ENCODE measurements at regions not wholly inside any gene's neighbourhood (a gene's known extent, or its start where the extent isn't known, plus 50 kb on each side); places are given as distances from the start of the nearest gene placed in this dataset.

- Histone ChIP-seq H3K4me1 (ENCODE audit: insufficient read depth, low read length) (no peaks in the 10 kb centered on the region), H3K4me3 (ENCODE audit: low read depth in 1 of 2, low read length in 2 of 2) (no peak overlapping the region), H3K79me2 (ENCODE audit: insufficient read depth, low read length) (no peaks in the 10 kb centered on the region), H4K20me1 (ENCODE audit: insufficient read depth, low read length) (no peaks in the 10 kb centered on the region), H3K9me3 (ENCODE audit: insufficient read depth, low read length, severe bottlenecking) (no peaks in the 10 kb centered on the region), H3K36me3 (ENCODE audit: insufficient read depth, low read length) (no peaks in the 10 kb centered on the region), H3K4me2 (ENCODE audit: insufficient read depth, low read length) (no peak overlapping the region), H3K9ac (ENCODE audit: low read depth, low read length) (no peak overlapping the region), H2AFZ (ENCODE audit: low read depth, low read length) (no peak overlapping the region), H3K27ac (ENCODE audit: low read length) (no peak overlapping the region), H3K27me3 (ENCODE audit: insufficient read depth, low read length, poor library complexity) (no peaks in the 10 kb centered on the region)
- ATAC-seq (ENCODE audit: insufficient read depth, low read depth) (no peak), DNase-seq (no peak)
- no peak for TF ChIP-seq EZH2 (IDR thresholded peaks at IDR 0.05; ENCODE audit: borderline replicate concordance, low read depth, low read length, severe bottlenecking)
- TF ChIP-seq CTCF (IDR thresholded peaks at IDR 0.05; ENCODE audit: borderline replicate concordance, extremely low read depth, low read length, poor library complexity, severe bottlenecking), result no peak
Observed at GRCh38 chr4:177937041-177937440, 494.8 kb upstream of the AGA start.

- TF ChIP-seq CTCF (IDR thresholded peaks at IDR 0.05; ENCODE audit: borderline replicate concordance, extremely low read depth, low read length, poor library complexity, severe bottlenecking) (no peak), EZH2 (IDR thresholded peaks at IDR 0.05; ENCODE audit: borderline replicate concordance, low read depth, low read length, severe bottlenecking) (no peak)
- no peak overlapping the region for H3K4me3 ChIP-seq (ENCODE audit: low read depth in 1 of 2, low read length in 2 of 2)
- ATAC-seq (ENCODE audit: insufficient read depth, low read depth), result no peak
Observed at GRCh38 chr4:177938226-177938625, 496.0 kb upstream of the AGA start.

GRCh38 chr4:177945268-177945667, 503.0 kb upstream of the AGA start:
- DNase-seq (no peak), ATAC-seq (ENCODE audit: insufficient read depth, low read depth) (no peak)
- no peak overlapping the region for H3K4me2 ChIP-seq (ENCODE audit: insufficient read depth, low read length)
- no peak overlapping the region for H3K27ac ChIP-seq (ENCODE audit: low read length)
- H4K20me1 ChIP-seq (ENCODE audit: insufficient read depth, low read length), result no peaks in the 10 kb centered on the region
- no peaks in the 10 kb centered on the region for H3K4me1 ChIP-seq (ENCODE audit: insufficient read depth, low read length)
- peaks cover 6% of the 10 kb centered on the region for H3K27me3 ChIP-seq (ENCODE audit: insufficient read depth, low read length, poor library complexity)
- H3K79me2 ChIP-seq (ENCODE audit: insufficient read depth, low read length), result no peaks in the 10 kb centered on the region
- no peak overlapping the region for H3K9ac ChIP-seq (ENCODE audit: low read depth, low read length)
- no peaks in the 10 kb centered on the region for H3K36me3 ChIP-seq (ENCODE audit: insufficient read depth, low read length)
- H3K9me3 ChIP-seq (ENCODE audit: insufficient read depth, low read length, severe bottlenecking), result no peaks in the 10 kb centered on the region
- no peak for TF ChIP-seq EZH2 (IDR thresholded peaks at IDR 0.05; ENCODE audit: borderline replicate concordance, low read depth, low read length, severe bottlenecking)
- no peak overlapping the region for H2AFZ ChIP-seq (ENCODE audit: low read depth, low read length)
- H3K4me3 ChIP-seq (ENCODE audit: low read depth in 1 of 2, low read length in 2 of 2), result no peak overlapping the region

More at GRCh38 chr4:177938226-177938625, 496.0 kb upstream of the AGA start:
- no peaks in the 10 kb centered on the region for H3K27me3 ChIP-seq (ENCODE audit: insufficient read depth, low read length, poor library complexity)
- no peaks in the 10 kb centered on the region for H4K20me1 ChIP-seq (ENCODE audit: insufficient read depth, low read length)
- H2AFZ ChIP-seq (ENCODE audit: low read depth, low read length), result no peak overlapping the region
- H3K4me1 ChIP-seq (ENCODE audit: insufficient read depth, low read length), result no peaks in the 10 kb centered on the region
- H3K9ac ChIP-seq (ENCODE audit: low read depth, low read length), result no peak overlapping the region
- DNase-seq, result no peak
- no peak overlapping the region for H3K27ac ChIP-seq (ENCODE audit: low read length)
- H3K4me2 ChIP-seq (ENCODE audit: insufficient read depth, low read length), result no peak overlapping the region
- H3K36me3 ChIP-seq (ENCODE audit: insufficient read depth, low read length), result no peaks in the 10 kb centered on the region
- no peaks in the 10 kb centered on the region for H3K9me3 ChIP-seq (ENCODE audit: insufficient read depth, low read length, severe bottlenecking)
- H3K79me2 ChIP-seq (ENCODE audit: insufficient read depth, low read length), result no peaks in the 10 kb centered on the region

- no peak overlapping the region for H3K27ac ChIP-seq (ENCODE audit: low read length)
- no peak for DNase-seq
- H4K20me1 ChIP-seq (ENCODE audit: insufficient read depth, low read length), result no peaks in the 10 kb centered on the region
- no peaks in the 10 kb centered on the region for H3K9me3 ChIP-seq (ENCODE audit: insufficient read depth, low read length, severe bottlenecking)
- H3K27me3 ChIP-seq (ENCODE audit: insufficient read depth, low read length, poor library complexity), result peaks cover 6% of the 10 kb centered on the region
- no peak overlapping the region for H3K9ac ChIP-seq (ENCODE audit: low read depth, low read length)
- ATAC-seq (ENCODE audit: insufficient read depth, low read depth), result no peak
- H3K4me1 ChIP-seq (ENCODE audit: insufficient read depth, low read length), result no peaks in the 10 kb centered on the region
- no peak overlapping the region for H3K4me2 ChIP-seq (ENCODE audit: insufficient read depth, low read length)
- H3K79me2 ChIP-seq (ENCODE audit: insufficient read depth, low read length), result no peaks in the 10 kb centered on the region
- H3K36me3 ChIP-seq (ENCODE audit: insufficient read depth, low read length), result no peaks in the 10 kb centered on the region
- H3K4me3 ChIP-seq (ENCODE audit: low read depth in 1 of 2, low read length in 2 of 2), result no peak overlapping the region
- TF ChIP-seq CTCF (IDR thresholded peaks at IDR 0.05; ENCODE audit: borderline replicate concordance, extremely low read depth, low read length, poor library complexity, severe bottlenecking) (no peak), EZH2 (IDR thresholded peaks at IDR 0.05; ENCODE audit: borderline replicate concordance, low read depth, low read length, severe bottlenecking) (no peak)
- no peak overlapping the region for H2AFZ ChIP-seq (ENCODE audit: low read depth, low read length)
Observed at GRCh38 chr4:177947607-177948006, 505.4 kb upstream of the AGA start.
